ACC112 (cell line): ENCODE measurements at regions not wholly inside any gene's neighbourhood (a gene's known extent, or its start where the extent isn't known, plus 50 kb on each side); places are given as distances from the start of the nearest gene placed in this dataset.

Experiments used
- H2AFZ ChIP-seq: fragments of 200-600 bp; sonication (generic); one replicate; pipeline ENCODE4 v1.6.0; 2017; ENCODE audit warnings: antibody characterized with exemption, low read length; ENCODE audit not compliant: unreplicated experiment
- H3K27ac ChIP-seq: fragments of 200-600 bp; sonication (generic); 2 replicates; pipeline ENCODE4 v1.5.1; 2014; ENCODE audit warnings: low read depth, mild to moderate bottlenecking, antibody characterized with exemption, low read length, moderate library complexity
- H3K27me3 ChIP-seq: fragments of 200-600 bp; sonication (generic); 2 replicates; pipeline ENCODE4 v1.6.1; 2014; ENCODE audit warnings: mild to moderate bottlenecking, antibody characterized with exemption, low read length, moderate library complexity, mixed read lengths; ENCODE audit not compliant: insufficient read depth
- H3K36me3 ChIP-seq: fragments of 200-600 bp; sonication (generic); 2 replicates; pipeline ENCODE4 v1.6.1; 2016; ENCODE audit warnings: mild to moderate bottlenecking, antibody characterized with exemption, low read length, moderate library complexity, mixed read lengths; ENCODE audit not compliant: insufficient read depth
- H3K4me1 ChIP-seq: fragments of 200-600 bp; sonication (generic); one replicate; pipeline ENCODE4 v1.6.1; 2016; ENCODE audit warnings: low read length, mixed read lengths; ENCODE audit not compliant: insufficient read depth, unreplicated experiment, control insufficient read depth
- H3K4me3 ChIP-seq: fragments of 200-600 bp; sonication (generic); 2 replicates; pipeline ENCODE4 v1.5.1; 2014; ENCODE audit warnings: mild to moderate bottlenecking, low read depth, low read length
- H3K79me2 ChIP-seq: fragments of 200-600 bp; sonication (generic); one replicate; pipeline ENCODE4 v1.6.0; 2016; ENCODE audit warnings: low read length; ENCODE audit not compliant: control insufficient read depth, unreplicated experiment, insufficient read depth

- no peaks in the 10 kb centered on the region for H3K79me2 ChIP-seq
- H3K4me3 ChIP-seq: no peak overlapping the region
- H3K27me3 ChIP-seq: no peaks in the 10 kb centered on the region
- H2AFZ ChIP-seq: no peak overlapping the region
- no peak overlapping the region for H3K27ac ChIP-seq
- H3K4me1 ChIP-seq: peaks cover 2% of the 10 kb centered on the region
- no peaks in the 10 kb centered on the region for H3K36me3 ChIP-seq
Measured at GRCh38 chr2:230658877-230659652, 53.6 kb upstream of the CAB39 start.

GRCh38 chr2:230660294-230661060 lies 52.2 kb upstream of the CAB39 start:
- Histone ChIP-seq H3K79me2 (no peaks in the 10 kb centered on the region), H3K27me3 (no peaks in the 10 kb centered on the region), H2AFZ (no peak overlapping the region), H3K27ac (no peak overlapping the region), H3K4me3 (no peak overlapping the region), H3K36me3 (no peaks in the 10 kb centered on the region), H3K4me1 (peaks cover 5% of the 10 kb centered on the region)

- Histone ChIP-seq H3K27me3 (no peaks in the 10 kb centered on the region), H3K27ac (no peak overlapping the region), H3K79me2 (no peaks in the 10 kb centered on the region), H3K4me3 (no peak overlapping the region), H3K4me1 (peaks cover 5% of the 10 kb centered on the region), H3K36me3 (no peaks in the 10 kb centered on the region), H2AFZ (no peak overlapping the region)
Measured at GRCh38 chr2:230661072-230661957, 51.3 kb upstream of the CAB39 start.
